ENCODE measurements at regions not wholly inside any gene's neighbourhood (a gene's known extent, or its start where the extent isn't known, plus 50 kb on each side); places are given as distances from the start of the nearest gene placed in this dataset.

DNA sequence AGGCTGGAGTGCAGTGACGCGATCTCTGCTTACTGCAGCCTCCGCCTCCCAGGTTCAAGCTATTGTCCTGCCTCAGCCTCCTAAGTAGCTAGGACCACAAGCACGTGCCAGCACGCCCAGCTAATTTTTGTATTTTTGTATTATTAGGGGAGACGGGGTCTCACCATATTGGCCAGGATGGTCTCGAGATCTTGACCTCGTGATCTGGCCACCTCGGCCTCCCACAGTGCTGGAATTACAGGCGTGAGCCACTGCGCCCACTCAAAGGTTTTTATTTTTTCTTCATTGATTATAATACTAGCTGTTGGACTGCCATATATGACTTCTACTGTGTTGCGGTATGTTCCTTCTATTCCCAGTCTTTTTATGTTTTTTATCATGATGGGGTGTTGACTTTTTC is 569.7 kb upstream of the SLITRK6 start:
- H3K36me3 Mint-ChIP-seq (ENCODE audit: low read depth) = peaks cover 3% of the 10 kb centered on the region
- H3K27ac Mint-ChIP-seq = no peak overlapping the region
- H3K9me3 Mint-ChIP-seq = peaks cover 5% of the 10 kb centered on the region
- H3K36me3 ChIP-seq (ENCODE audit: control insufficient read depth, insufficient read depth, low read length) = no peaks in the 10 kb centered on the region
- H3K4me3 ChIP-seq (ENCODE audit: low read length) = no peak overlapping the region
- H3K4me3 Mint-ChIP-seq = no peak overlapping the region
- DNase-seq = no peak
- H3K4me1 ChIP-seq (ENCODE audit: control insufficient read depth, insufficient read depth, low read length) = no peaks in the 10 kb centered on the region
- H3K9ac ChIP-seq (ENCODE audit: extremely low read depth, low read length, poor library complexity, severe bottlenecking) = no peak overlapping the region
- no peaks in the 10 kb centered on the region for H3K27me3 Mint-ChIP-seq (ENCODE audit: insufficient read depth)
- WGBS, 2 experiments (ENCODE audit: insufficient coverage in 1 of 2, insufficient read length in 1 of 2) = 86 to 97% methylated on average over 7 to 12 of the region's 12 CpGs
- H3K27me3 ChIP-seq (ENCODE audit: control insufficient read depth, insufficient read depth, low read length, poor library complexity, severe bottlenecking) = no peaks in the 10 kb centered on the region
- peaks cover 10% of the 10 kb centered on the region for H3K4me1 Mint-ChIP-seq
- TF ChIP-seq, protein P1, sequence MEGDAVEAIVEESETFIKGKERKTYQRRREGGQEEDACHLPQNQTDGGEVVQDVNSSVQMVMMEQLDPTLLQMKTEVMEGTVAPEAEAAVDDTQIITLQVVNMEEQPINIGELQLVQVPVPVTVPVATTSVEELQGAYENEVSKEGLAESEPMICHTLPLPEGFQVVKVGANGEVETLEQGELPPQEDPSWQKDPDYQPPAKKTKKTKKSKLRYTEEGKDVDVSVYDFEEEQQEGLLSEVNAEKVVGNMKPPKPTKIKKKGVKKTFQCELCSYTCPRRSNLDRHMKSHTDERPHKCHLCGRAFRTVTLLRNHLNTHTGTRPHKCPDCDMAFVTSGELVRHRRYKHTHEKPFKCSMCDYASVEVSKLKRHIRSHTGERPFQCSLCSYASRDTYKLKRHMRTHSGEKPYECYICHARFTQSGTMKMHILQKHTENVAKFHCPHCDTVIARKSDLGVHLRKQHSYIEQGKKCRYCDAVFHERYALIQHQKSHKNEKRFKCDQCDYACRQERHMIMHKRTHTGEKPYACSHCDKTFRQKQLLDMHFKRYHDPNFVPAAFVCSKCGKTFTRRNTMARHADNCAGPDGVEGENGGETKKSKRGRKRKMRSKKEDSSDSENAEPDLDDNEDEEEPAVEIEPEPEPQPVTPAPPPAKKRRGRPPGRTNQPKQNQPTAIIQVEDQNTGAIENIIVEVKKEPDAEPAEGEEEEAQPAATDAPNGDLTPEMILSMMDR (conservative IDR thresholded peaks at IDR 0.05) = no peak
- no peak overlapping the region for H3K27ac ChIP-seq (ENCODE audit: low read depth, low read length)
- no peaks in the 10 kb centered on the region for H3K9me3 ChIP-seq (ENCODE audit: control insufficient read depth, low read length)

DNA sequence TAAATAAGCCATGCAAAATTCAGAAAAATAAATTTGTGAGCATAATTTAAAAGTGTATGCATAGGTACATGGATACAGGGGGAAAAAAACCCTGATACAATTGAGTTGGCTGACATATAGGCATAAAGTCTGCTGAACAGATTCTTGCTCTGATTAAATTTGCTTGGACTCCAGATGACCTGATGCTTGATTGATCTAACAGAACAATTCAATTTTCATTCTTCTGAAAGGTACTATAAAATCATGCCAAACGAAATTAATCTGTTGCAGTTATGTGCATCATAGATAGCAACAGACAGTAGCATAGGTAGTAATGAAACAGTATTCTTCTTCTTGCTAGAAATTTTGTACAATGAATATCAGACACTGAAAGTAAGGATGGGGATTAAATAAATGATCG is 578.2 kb upstream of the SLITRK6 start:
- Mint-ChIP-seq H3K4me3 (no peak overlapping the region), H3K27me3 (ENCODE audit: insufficient read depth) (no peaks in the 10 kb centered on the region), H3K4me1 (peaks cover 6% of the 10 kb centered on the region), H3K27ac (no peak overlapping the region), H3K36me3 (ENCODE audit: low read depth) (peaks cover under 1% of the 10 kb centered on the region), H3K9me3 (peaks cover 4% of the 10 kb centered on the region)
- DNase-seq = no peak
- H3K4me3 ChIP-seq (ENCODE audit: low read length) = no peak overlapping the region
- H3K36me3 ChIP-seq (ENCODE audit: control insufficient read depth, insufficient read depth, low read length) = no peaks in the 10 kb centered on the region
- H3K9me3 ChIP-seq (ENCODE audit: control insufficient read depth, low read length) = no peaks in the 10 kb centered on the region
- H3K27ac ChIP-seq (ENCODE audit: low read depth, low read length) = no peak overlapping the region
- TF ChIP-seq, protein P1 (conservative IDR thresholded peaks at IDR 0.05) = no peak
- H3K27me3 ChIP-seq (ENCODE audit: control insufficient read depth, insufficient read depth, low read length, poor library complexity, severe bottlenecking) = no peaks in the 10 kb centered on the region
- no peak overlapping the region for H3K9ac ChIP-seq (ENCODE audit: extremely low read depth, low read length, poor library complexity, severe bottlenecking)
- H3K4me1 ChIP-seq (ENCODE audit: control insufficient read depth, insufficient read depth, low read length) = no peaks in the 10 kb centered on the region
- 83 to 90% methylated on average over 2 of the region's 2 CpGs for WGBS, 2 experiments (ENCODE audit: insufficient coverage in 1 of 2, insufficient read length in 1 of 2)

DNA sequence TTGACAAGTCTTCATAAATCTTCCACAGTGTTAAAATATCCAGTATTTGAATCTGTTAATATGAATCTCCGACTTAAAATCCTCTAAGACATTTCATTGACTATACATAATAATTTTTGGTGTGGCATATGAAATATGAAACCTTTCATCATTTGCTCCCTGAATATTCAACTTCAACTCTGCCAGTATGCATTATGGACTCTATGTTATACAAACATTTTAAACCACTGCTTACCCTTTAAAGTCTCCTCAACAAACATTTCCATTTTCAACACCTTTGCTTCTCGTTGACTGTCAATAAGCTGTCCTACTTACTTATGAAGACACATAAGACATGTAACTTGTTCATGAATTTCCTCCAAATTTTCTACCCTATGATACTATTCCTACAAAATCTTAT is 579.4 kb upstream of the SLITRK6 start:
- H3K36me3 Mint-ChIP-seq (ENCODE audit: low read depth) = peaks cover 4% of the 10 kb centered on the region
- TF ChIP-seq, protein P1 (conservative IDR thresholded peaks at IDR 0.05) = no peak
- no peak overlapping the region for H3K27ac Mint-ChIP-seq

More for the DNA sequence above, 579.4 kb upstream of the SLITRK6 start:
- no peak overlapping the region for H3K4me3 ChIP-seq (ENCODE audit: low read length)
- H3K9ac ChIP-seq (ENCODE audit: extremely low read depth, low read length, poor library complexity, severe bottlenecking) = no peak overlapping the region
- H3K4me1 ChIP-seq (ENCODE audit: control insufficient read depth, insufficient read depth, low read length) = no peaks in the 10 kb centered on the region
- H3K36me3 ChIP-seq (ENCODE audit: control insufficient read depth, insufficient read depth, low read length) = no peaks in the 10 kb centered on the region
- DNase-seq = no peak
- Mint-ChIP-seq H3K4me3 (no peak overlapping the region), H3K27me3 (ENCODE audit: insufficient read depth) (no peaks in the 10 kb centered on the region), H3K9me3 (peaks cover 2% of the 10 kb centered on the region), H3K4me1 (no peaks in the 10 kb centered on the region)
- H3K27me3 ChIP-seq (ENCODE audit: control insufficient read depth, insufficient read depth, low read length, poor library complexity, severe bottlenecking) = no peaks in the 10 kb centered on the region
- 96 to 100% methylated on average over 1 of the region's 2 CpGs for WGBS, 2 experiments (ENCODE audit: insufficient coverage in 1 of 2, insufficient read length in 1 of 2)
- no peak overlapping the region for H3K27ac ChIP-seq (ENCODE audit: low read depth, low read length)
- H3K9me3 ChIP-seq (ENCODE audit: control insufficient read depth, low read length) = no peaks in the 10 kb centered on the region

Data from endodermal cell (in vitro differentiated cells).